ENCODE measurements at regions not wholly inside any gene's neighbourhood (a gene's known extent, or its start where the extent isn't known, plus 50 kb on each side); places are given as distances from the start of the nearest gene placed in this dataset.

DNA sequence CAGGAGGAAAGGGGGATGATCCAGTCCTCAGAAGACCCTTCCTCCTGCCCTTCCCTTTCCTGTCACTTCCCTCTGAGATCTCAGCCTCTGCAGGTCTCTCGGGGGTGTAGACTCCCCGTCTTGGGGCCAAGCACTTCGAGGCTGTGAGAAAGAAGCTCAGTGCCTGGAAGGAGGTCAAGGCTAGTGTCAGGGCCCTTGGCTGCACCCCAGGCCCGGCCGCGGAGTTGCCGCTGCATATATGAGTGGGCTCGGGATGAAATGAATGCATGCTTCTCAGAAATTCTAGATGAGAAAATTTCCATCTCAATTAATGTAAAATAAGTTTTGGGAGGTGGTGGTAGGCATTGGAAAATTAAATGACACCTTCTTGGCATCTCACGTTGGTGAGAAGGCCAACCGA, 1313.7 kb downstream of the BRD1 start:
- Histone ChIP-seq H3K4me3 (no peak overlapping the region), H3K4me1 (no peaks in the 10 kb centered on the region), H3K27me3 (no peaks in the 10 kb centered on the region), H3K9me3 (no peaks in the 10 kb centered on the region), H3K27ac (no peak overlapping the region), H3K36me3 (no peaks in the 10 kb centered on the region)
- 70 to 88% (median 83%) methylated on average over 10 of the region's 10 CpGs for WGBS, 5 donors
- TF ChIP-seq EP300 (IDR thresholded peaks at IDR 0.05) (no peak), POLR2A (IDR thresholded peaks at IDR 0.05) (no peak), POLR2AphosphoS5 (IDR thresholded peaks at IDR 0.05) (no peak)
- TF ChIP-seq, protein P1, sequence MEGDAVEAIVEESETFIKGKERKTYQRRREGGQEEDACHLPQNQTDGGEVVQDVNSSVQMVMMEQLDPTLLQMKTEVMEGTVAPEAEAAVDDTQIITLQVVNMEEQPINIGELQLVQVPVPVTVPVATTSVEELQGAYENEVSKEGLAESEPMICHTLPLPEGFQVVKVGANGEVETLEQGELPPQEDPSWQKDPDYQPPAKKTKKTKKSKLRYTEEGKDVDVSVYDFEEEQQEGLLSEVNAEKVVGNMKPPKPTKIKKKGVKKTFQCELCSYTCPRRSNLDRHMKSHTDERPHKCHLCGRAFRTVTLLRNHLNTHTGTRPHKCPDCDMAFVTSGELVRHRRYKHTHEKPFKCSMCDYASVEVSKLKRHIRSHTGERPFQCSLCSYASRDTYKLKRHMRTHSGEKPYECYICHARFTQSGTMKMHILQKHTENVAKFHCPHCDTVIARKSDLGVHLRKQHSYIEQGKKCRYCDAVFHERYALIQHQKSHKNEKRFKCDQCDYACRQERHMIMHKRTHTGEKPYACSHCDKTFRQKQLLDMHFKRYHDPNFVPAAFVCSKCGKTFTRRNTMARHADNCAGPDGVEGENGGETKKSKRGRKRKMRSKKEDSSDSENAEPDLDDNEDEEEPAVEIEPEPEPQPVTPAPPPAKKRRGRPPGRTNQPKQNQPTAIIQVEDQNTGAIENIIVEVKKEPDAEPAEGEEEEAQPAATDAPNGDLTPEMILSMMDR (IDR thresholded peaks at IDR 0.05) = no peak
- intact Hi-C loops (cut with DNase I; ENCODE audit: low total_unique reads) = no loop called here
- no peak for DNase-seq

DNA sequence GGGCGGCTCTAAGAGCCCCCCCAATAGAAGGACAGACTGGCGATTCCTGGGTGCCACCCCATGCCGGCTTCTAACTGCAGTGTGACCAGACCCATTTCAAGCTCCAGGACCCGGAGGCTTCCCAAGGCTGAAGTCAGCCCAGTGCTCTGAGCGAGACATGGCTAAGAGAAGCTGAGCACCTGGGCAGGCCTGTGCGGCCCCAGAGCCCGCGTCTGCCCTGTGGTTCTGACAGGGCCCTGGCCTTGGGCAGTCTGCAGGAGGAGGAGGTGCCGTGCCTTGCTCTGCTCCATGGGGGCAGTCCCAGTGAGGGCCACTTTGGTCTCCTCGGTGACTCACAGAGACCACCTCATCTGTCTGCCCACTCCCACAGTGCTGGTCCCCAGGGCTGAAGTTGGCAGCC, 1314.2 kb downstream of the BRD1 start:
- no peak overlapping the region for H3K27ac ChIP-seq
- DNase-seq = no peak
- no peaks in the 10 kb centered on the region for H3K36me3 ChIP-seq
- H3K4me1 ChIP-seq = no peaks in the 10 kb centered on the region
- no peaks in the 10 kb centered on the region for H3K9me3 ChIP-seq
- WGBS, 5 donors = 91 to 99% (median 94%) methylated on average over 6 to 10 of the region's 10 CpGs
- intact Hi-C loops (cut with DNase I; ENCODE audit: low total_unique reads) = no loop called here
- peaks cover 0 to under 1% (median 0%) of the 10 kb centered on the region in 3 donors for H3K27me3 ChIP-seq
- H3K4me3 ChIP-seq = no peak overlapping the region
- TF ChIP-seq POLR2A (IDR thresholded peaks at IDR 0.05) (no peak), EP300 (IDR thresholded peaks at IDR 0.05) (no peak), POLR2AphosphoS5 (IDR thresholded peaks at IDR 0.05) (no peak)
- TF ChIP-seq, protein P1 (IDR thresholded peaks at IDR 0.05) = no peak

DNA sequence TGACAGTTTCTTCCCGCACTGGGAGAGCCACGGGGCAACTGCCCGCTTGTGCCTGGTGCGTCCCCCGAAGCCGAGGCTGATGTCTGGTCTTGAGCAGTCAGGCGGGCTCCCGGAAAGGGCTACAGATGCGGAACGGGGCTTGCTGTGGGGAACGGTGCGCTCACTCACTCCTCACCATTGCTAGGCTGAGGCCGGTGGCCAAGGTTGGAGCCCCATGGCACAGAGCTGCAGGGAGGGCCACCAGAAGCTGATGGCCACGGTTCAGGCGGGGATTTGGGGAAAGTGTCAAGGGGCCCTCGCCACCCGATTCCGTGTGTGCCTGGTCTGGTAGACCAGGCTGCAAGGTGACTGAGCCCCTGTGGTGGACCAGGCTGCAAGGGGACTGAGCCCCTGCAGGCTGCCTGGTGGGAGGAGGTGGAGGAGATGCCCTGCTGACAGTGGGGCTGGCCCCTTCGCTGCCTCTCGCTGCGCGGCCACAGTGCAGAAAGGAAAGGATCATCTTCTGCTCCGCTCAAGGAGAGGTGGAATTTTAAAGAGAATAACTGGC, 1315.8 kb downstream of the BRD1 start:
- Histone ChIP-seq H3K4me1 (no peaks in the 10 kb centered on the region), H3K4me3 (no peak overlapping the region), H3K27ac (no peak overlapping the region), H3K9me3 (no peaks in the 10 kb centered on the region), H3K27me3 (peaks cover 0 to 16% (median 0%) of the 10 kb centered on the region in 3 donors), H3K36me3 (no peaks in the 10 kb centered on the region)
- no peak for DNase-seq
- intact Hi-C loops (cut with DNase I; ENCODE audit: low total_unique reads) = no loop called here
- 90 to 96% (median 92%) methylated on average over 11 to 23 of the region's 23 CpGs for WGBS, 5 donors
- no peak for TF ChIP-seq EP300 (IDR thresholded peaks at IDR 0.05)
- TF ChIP-seq, protein P1 (IDR thresholded peaks at IDR 0.05) = no peak
- no peak for TF ChIP-seq POLR2A (IDR thresholded peaks at IDR 0.05)

DNA sequence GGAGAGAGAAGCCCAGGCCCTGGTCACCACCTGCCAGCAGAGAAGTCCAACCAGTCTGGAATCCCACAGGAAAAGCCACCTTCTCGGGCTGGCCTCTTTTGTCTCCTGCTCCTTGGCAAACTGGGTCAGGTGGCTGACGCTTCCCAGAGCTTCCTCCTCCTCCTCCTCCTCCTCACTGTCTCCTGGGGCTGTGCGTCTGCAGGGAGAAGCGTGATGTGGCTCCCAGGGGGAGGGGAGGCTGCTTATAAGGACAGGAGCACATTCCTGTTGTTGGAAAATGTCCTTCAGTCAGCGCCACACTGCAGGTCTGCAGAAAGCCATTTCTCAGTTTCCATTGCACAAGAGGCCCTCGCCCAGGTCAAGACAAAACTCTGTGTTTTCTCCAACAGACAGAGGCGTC, 1316.5 kb downstream of the BRD1 start:
- WGBS, 5 donors = 63 to 71% (median 65%) methylated on average over 6 to 7 of the region's 7 CpGs
- no peak overlapping the region for H3K27ac ChIP-seq

More for the DNA sequence above, 1316.5 kb downstream of the BRD1 start:
- Histone ChIP-seq H3K9me3 (no peaks in the 10 kb centered on the region), H3K27me3 (peaks cover 0 to 23% (median 3%) of the 10 kb centered on the region in 3 donors), H3K4me3 (no peak overlapping the region), H3K36me3 (no peaks in the 10 kb centered on the region), H3K4me1 (no peaks in the 10 kb centered on the region)
- no peak for DNase-seq
- intact Hi-C loops (cut with DNase I; ENCODE audit: low total_unique reads) = no loop called here
- TF ChIP-seq EP300 (IDR thresholded peaks at IDR 0.05) (no peak), POLR2AphosphoS5 (IDR thresholded peaks at IDR 0.05) (no peak), POLR2A (IDR thresholded peaks at IDR 0.05) (no peak)
- TF ChIP-seq, protein P1 (IDR thresholded peaks at IDR 0.05) = no peak
